Breast epithelium (tissue), 3 donors: ENCODE measurements at regions not wholly inside any gene's neighbourhood (a gene's known extent, or its start where the extent isn't known, plus 50 kb on each side); places are given as distances from the start of the nearest gene placed in this dataset.
"Not testable (repeated sequence)": the region's sequence is repeated elsewhere in the genome, so short reads cannot be mapped to it uniquely, and the experiment has no call there.

Experiments used
- CTCF ChIP-seq, 3 donors: fragments of 450-650 bp; IDR thresholded peaks; one replicate each; pipeline ENCODE4 v1.5.1; 2016 to 2017; ENCODE audit warnings: antibody characterized with exemption in 3 of 3, mild to moderate bottlenecking in 3 of 3, moderate library complexity in 3 of 3
- POLR2AphosphoS5 ChIP-seq, 3 donors: sonication (generic); formaldehyde crosslinking; IDR thresholded peaks; one replicate each; pipeline ENCODE4 v1.6.1; 2017; ENCODE audit warnings: antibody characterized with exemption in 3 of 3

DNA sequence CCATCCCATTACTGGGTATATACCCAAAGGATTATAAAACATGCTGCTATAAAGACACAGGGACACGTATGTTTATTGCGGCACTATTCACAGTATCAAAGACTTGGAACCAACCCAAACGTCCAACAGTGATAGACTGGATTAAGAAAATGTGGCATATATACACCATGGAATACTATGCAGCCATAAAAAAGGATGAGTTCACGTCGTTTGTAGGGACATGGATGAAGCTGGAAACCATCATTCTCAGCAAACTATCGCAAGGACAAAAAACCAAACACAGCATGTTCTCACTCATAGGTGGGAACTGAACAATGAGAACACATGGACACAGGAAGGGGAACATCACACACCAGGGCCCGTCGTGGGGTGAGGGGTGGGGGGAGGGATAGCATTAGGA is 106.1 kb downstream of the CHD1L start:
- not testable (repeated sequence) for TF ChIP-seq CTCF, POLR2AphosphoS5 (IDR thresholded peaks at IDR 0.05)
